NCI-H345 treated with DMSO at 0.1 percent for 48 hours (cell line): ENCODE measurements at regions not wholly inside any gene's neighbourhood (a gene's known extent, or its start where the extent isn't known, plus 50 kb on each side); places are given as distances from the start of the nearest gene placed in this dataset.
"Not testable (repeated sequence)": the region's sequence is repeated elsewhere in the genome, so short reads cannot be mapped to it uniquely, and the experiment has no call there.

ENCODE experiments used
- DNase-seq: peaks from one replicate; lab custom pipeline; 2025; ENCODE audit not compliant: unreplicated experiment; lab: John Stamatoyannopoulos, UW

DNA sequence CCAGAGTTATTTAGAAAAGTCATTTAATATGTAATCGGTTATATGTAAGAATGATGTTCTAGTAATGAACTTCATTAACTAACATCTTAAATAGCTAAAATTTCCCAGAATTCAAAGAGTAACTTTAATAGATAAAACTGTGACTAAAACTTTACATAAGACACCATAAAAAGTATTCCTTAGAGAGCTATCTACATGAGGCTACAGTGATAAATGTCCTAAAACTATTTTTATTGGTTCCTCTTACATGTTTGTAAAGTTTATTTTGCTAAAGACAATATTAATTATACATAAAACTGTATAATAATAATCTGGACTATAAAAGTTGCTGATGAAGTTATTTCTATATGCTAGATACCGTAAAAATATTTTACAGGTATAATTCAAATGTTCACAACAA is 897.7 kb upstream of the EPHA5 start:
- DNase-seq: no peak

- DNase-seq: no peak
These were observed 897.3 kb upstream of the EPHA5 start for GRCh38 chr4:66567551-66567950.

- DNase-seq: no peak
These were observed 895.5 kb upstream of the EPHA5 start for GRCh38 chr4:66565801-66566200.

- DNase-seq: no peak
These were observed 894.8 kb upstream of the EPHA5 start for GRCh38 chr4:66564901-66565651.

DNA sequence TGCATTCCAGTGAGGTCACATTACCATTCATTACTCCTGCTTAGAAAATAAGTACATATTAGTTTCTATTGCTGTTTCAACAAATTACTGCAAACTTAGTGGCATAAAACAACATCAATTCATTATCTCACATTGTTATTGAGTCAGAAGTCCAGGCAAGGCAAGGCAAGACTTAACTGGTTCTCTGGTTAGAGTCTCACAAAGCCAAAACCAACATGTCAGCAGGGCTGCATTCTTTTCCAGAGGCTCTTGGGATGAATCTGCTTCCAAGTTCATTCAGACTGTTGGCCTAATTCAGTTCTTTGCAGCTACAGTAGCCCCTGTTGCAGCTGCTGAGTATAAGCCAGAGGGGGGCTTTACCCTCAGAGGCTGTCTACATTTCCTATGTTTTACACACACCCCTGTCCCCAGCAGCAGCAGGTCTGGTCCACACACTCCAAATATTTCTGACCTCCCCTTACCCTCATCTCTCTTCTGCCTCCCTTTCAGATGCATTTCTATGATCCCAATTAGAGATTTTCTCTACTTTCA is 892.1 kb upstream of the EPHA5 start:
- no peak for DNase-seq

DNA sequence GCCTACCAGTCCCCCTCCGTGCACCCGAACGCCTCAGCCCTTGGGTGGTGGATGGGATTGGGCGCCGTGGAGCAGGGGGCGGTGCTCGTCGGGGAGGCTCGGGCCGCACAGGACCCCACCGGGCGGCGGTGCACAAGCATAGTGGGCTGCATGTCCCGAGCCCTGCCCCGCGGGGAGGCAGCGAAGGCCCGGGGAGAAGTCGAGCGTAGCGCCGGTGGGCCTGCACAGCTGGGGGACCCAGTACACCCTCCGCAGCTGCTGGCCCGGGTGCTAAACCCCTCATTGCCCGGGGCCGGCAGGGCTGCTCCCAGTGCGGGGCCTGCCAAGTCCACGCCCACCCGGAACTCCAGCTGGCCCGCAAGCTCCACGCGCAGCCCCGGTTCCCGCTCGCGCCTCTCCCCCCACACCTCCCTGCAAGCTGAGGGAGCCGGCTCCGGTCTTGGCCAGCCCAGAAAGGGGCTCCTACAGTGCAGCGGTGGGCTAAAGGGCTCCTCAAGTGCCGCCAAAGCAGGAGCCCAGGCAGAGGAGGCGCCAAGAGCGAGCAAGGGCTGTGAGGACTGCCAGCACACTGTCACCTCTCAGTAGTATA is 891.3 kb upstream of the EPHA5 start:
- not testable (repeated sequence) for DNase-seq

GRCh38 chr4:66558651-66559050 is 888.4 kb upstream of the EPHA5 start:
- no peak for DNase-seq

DNA sequence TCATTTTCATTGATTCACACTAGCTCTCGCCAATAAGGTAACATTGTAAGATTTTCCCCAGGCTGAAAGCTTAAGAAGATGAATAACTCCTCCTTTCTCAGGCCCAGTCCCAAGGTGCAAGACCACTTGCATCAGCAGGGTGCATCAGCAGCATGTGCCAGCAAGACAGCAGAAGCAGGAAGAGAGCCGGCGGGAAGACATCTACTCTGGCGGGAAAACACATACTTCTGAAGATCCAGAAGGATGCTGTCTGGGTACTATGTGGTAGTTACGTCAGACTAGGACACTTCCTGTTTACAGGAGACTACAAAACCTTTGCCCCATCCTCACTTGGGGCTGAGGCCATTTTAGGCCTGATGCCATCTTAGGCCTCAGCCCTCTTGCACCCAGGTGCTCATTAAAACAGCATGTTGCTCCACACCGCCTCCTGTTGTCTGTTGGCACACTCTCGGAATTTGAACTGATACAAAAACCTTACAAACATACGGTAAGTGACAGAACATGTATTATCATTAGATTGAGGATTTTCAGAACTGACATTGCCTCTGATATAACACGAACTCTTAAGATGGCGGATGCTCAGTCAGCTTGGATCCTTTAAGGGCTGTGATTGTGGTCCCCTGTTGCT is 886.5 kb upstream of the EPHA5 start:
- DNase-seq: no peak

- no peak for DNase-seq
These were observed 885.0 kb upstream of the EPHA5 start for GRCh38 chr4:66555301-66555700.

DNA sequence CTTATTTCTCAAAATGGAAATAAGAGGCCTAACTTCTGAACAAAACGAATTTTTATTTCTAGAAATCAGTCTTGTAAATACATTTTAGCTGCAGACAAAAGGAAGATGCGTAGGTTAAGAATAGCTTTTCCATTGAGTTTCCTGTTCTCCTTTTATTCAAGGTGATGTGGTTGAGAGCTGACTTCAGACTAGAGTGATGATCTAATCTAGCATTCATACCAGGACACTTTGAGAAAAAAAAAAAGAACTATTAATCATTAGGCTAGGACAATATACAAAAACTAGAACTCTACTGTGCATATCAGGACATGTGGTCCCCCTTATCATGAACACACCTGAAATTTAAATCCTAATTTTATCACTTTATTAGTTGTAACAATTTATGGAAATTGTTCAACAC is 884.5 kb upstream of the EPHA5 start:
- no peak for DNase-seq

DNA sequence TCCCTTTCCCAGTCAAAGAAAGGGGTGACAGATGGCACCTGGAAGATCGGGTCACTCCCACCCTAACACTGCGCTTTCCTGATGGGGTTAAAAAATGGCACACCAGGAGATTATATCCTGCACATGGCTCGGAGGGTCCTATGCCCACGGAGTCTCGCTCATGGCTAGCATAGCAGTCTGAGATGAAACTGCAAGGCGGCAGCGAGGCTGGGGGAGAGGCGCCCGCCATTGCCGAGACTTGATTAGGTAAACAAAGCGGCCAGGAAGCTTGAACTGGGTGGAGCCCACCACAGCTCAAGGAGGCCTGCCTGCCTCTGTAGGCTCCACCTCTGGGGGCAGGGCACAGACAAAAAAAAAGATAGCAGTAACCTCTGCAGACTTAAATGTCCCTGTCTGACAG is 875.0 kb upstream of the EPHA5 start:
- DNase-seq: not testable (repeated sequence)

DNA sequence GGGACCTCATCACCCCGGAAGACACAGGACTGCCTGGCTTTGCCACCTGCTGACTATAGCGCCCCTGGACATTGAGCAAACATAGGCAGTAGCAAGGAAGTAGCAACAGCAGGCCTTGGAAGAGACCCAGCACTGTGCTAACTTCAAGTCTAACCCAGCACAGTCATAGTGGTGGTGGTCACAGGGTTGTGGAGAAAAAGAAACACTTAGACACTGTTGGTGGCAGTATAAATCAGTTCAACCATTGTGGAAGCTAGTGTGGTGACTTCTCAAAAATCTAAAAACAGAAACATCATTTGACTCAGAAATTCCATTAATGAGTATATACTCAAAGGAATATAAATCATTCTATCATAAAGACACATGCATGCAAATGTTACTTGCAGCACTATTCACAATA is 874.0 kb upstream of the EPHA5 start:
- DNase-seq: no peak

DNA sequence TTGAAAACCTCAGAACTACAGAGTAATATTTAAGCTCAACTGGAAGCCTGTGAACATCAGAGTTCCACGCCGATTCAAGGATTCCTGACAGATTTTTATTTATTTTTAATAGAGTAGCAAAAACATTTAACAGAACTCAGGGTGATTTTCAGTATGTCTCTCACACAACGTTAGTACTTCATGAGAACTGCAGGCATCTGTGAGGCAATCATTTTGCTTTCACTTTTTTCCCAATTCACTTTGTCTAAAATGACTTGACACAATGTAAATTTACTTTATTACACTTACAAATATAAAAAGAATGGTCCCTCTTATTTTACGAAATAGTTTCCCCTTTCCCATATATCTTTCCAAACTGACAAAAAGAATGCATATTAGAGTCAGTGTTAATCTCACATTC is 869.5 kb upstream of the EPHA5 start:
- no peak for DNase-seq

DNA sequence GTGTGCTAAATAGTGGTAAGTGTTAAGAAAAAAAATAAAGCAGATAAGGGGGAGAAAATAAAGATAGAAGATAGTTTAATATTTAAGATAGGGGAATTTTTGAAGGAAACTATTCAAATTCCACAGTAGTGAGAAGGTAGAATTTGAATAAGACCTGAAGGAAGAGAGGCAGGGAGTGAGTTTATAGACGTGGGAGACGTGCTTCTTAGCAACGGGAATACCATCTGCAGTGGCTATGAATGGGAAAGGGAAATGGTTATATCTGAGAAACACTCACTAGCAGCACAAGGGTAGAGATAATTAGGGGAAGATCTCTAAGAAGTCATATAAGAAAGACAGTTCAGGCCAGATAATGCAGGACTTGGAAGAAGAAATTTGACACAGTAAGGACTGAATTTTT is 854.5 kb upstream of the EPHA5 start:
- DNase-seq: no peak

GRCh38 chr4:66522244-66522643 is 852.0 kb upstream of the EPHA5 start:
- no peak for DNase-seq

DNA sequence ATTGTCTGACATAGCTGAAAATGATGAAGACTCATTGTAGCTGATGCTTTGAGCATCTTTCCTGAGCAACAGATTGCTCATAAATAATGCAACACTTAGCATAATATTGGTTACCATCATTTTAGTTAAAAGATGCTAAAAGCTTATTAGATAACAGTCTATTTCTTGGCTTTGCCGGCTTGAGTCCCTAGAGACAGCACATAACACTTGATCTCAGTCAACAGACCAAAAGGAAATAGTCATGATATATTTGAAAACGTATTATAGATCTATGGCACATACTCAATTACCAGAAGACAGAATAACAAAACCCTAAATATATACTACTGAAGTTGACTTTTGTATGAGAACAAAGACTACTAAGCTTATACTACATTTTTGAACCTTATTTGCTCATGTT is 846.7 kb upstream of the EPHA5 start:
- DNase-seq: no peak

- no peak for DNase-seq
These were observed 836.7 kb upstream of the EPHA5 start for GRCh38 chr4:66506985-66507384.

- DNase-seq: no peak
These were observed 831.7 kb upstream of the EPHA5 start for GRCh38 chr4:66501997-66502396.

DNA sequence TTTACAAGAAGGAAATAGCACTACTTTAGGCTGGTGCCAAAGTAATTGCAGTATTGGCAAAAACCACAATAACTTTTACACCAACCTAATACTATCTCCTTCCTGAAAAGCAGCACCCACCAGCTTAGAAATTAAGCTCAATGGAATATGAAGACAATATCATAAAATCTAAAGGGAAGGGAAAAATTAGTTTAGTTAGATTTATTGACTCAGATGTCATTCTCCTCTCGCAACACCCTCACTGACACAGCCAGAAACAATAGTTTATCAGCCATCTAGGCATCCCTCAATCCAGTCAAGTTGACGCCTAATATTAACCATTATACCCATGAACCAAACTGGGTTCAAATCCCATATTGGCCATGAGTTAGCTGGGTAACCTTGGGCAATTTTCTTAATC is 820.4 kb upstream of the EPHA5 start:
- no peak for DNase-seq

GRCh38 chr4:66489783-66490452 is 819.6 kb upstream of the EPHA5 start:
- DNase-seq: no peak

DNA sequence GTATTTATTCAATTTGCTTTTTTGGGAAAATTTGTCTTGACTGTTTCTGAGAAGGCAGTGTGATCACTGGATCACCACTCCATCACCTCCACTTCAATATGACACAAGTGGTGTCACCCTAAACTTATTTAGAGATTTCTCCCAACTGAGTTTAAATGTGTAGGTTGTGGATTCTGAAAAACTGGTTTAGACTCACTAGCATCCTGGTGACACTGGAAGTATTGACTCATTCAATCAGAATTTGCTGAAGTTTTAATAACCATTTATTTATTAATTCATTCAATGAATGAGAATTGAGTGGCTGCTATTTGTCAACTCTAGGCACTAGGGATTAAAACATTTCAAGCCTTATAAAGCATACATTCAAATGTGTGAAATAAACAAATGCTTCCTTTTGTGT is 819.1 kb upstream of the EPHA5 start:
- DNase-seq: no peak

- DNase-seq: no peak
These were observed 815.8 kb upstream of the EPHA5 start for GRCh38 chr4:66486068-66486467.
